ENCODE measurements at regions not wholly inside any gene's neighbourhood (a gene's known extent, or its start where the extent isn't known, plus 50 kb on each side); places are given as distances from the start of the nearest gene placed in this dataset.

DNA sequence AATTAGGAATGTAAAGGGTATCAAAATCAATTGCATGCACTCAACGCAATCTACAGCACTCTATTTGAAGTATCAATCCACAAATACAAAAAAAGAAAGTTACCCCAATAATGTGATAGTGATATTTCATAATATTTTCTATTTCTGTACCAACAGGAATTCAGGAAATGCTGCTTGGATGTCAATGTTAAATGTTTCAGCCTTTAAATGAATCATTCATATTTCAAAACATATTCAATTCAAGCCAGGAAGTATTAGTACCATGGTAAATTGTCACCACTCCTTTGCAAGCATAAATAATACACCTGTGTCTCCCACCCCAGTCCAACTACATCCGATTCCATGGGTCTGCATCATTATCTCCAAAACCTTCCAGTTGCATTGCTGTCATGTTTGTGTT lies 1185.5 kb upstream of the CDH18 start:
- TF ChIP-seq EGR1 (IDR thresholded peaks at IDR 0.05) (no peak), RAD21 (IDR thresholded peaks at IDR 0.05; ENCODE audit: low read depth) (no peak), NFIC (IDR thresholded peaks at IDR 0.05) (no peak), YY1 (IDR thresholded peaks at IDR 0.05; ENCODE audit: low read depth) (no peak), TCF12 (IDR thresholded peaks at IDR 0.05; ENCODE audit: low read depth) (no peak), TAF1 (IDR thresholded peaks at IDR 0.05; ENCODE audit: low read depth) (no peak)

All from Ishikawa (cell line).